Neuronal stem cell (in vitro differentiated cells): ENCODE measurements at regions not wholly inside any gene's neighbourhood (a gene's known extent, or its start where the extent isn't known, plus 50 kb on each side); places are given as distances from the start of the nearest gene placed in this dataset.
"Not testable (repeated sequence)": the region's sequence is repeated elsewhere in the genome, so short reads cannot be mapped to it uniquely, and the experiment has no call there.

Experiments used
- DNase-seq: peaks from one replicate; pipeline ENCODE4 v3.0.0-alpha.2; 2013; ENCODE audit warnings: low spot score
- H2AFZ ChIP-seq: one replicate; pipeline ENCODE4 v1.6.1; 2013; ENCODE audit warnings: mild to moderate bottlenecking, low read length, inconsistent platforms
- H2AK5ac ChIP-seq: 2 replicates; pipeline ENCODE4 v1.6.1; 2013; ENCODE audit warnings: low read depth, mild to moderate bottlenecking, inconsistent platforms, low read length, moderate library complexity, mixed read lengths
- H2BK120ac ChIP-seq: 2 replicates; pipeline ENCODE4 v1.6.1; 2013; ENCODE audit warnings: low read depth, mild to moderate bottlenecking, inconsistent platforms, low read length, moderate library complexity, mixed read lengths
- H2BK12ac ChIP-seq: one replicate; pipeline ENCODE4 v1.6.1; 2013; ENCODE audit warnings: low read length, inconsistent platforms
- H2BK15ac ChIP-seq: 2 replicates; pipeline ENCODE4 v1.6.1; 2013; ENCODE audit warnings: mild to moderate bottlenecking, low read length, inconsistent platforms, mixed read lengths
- H2BK5ac ChIP-seq: one replicate; pipeline ENCODE4 v1.6.1; 2013; ENCODE audit warnings: inconsistent platforms, mild to moderate bottlenecking, low read length, moderate library complexity
- H3K14ac ChIP-seq: one replicate; pipeline ENCODE4 v1.6.1; 2013; ENCODE audit warnings: low read length, inconsistent platforms
- H3K18ac ChIP-seq: 2 replicates; pipeline ENCODE4 v1.6.1; 2013; ENCODE audit warnings: low read length, inconsistent platforms
- H3K23ac ChIP-seq: 2 replicates; pipeline ENCODE4 v1.6.1; 2013; ENCODE audit warnings: low read depth, mild to moderate bottlenecking, mixed read lengths, low read length, inconsistent platforms; ENCODE audit not compliant: poor library complexity
- H3K27ac ChIP-seq: replicated peaks from 3 replicates; pipeline ENCODE4 v1.5.1; 2013; ENCODE audit warnings: low read length, inconsistent platforms
- H3K27me3 ChIP-seq, 3 experiments: 2 replicates each; pipeline ENCODE4 v1.6.1; 2013; ENCODE audit warnings: low read length in 3 of 3, mild to moderate bottlenecking in 2 of 3, inconsistent platforms in 1 of 3, low read depth in 1 of 3, mixed read lengths in 1 of 3, moderate library complexity in 1 of 3; ENCODE audit not compliant: control insufficient read depth in 3 of 3, insufficient read depth in 3 of 3
- H3K36me3 ChIP-seq, 2 donors: replicated peaks in 1 of 2; 2 replicates each; pipeline ENCODE4 v1.6.1; 2013; ENCODE audit warnings: low read length in 2 of 2; ENCODE audit not compliant: control insufficient read depth in 2 of 2, insufficient read depth in 2 of 2
- H3K4ac ChIP-seq: 2 replicates; pipeline ENCODE4 v1.6.1; 2013; ENCODE audit warnings: inconsistent platforms, mild to moderate bottlenecking, low read length, moderate library complexity
- H3K4me1 ChIP-seq, 2 donors: 1 replicate in 1 of 2; 2 replicates in 1 of 2; pipeline ENCODE4 v1.6.1; 2013; ENCODE audit warnings: low read length in 2 of 2, low read depth in 1 of 2; ENCODE audit not compliant: control insufficient read depth in 2 of 2, insufficient read depth in 1 of 2
- H3K4me2 ChIP-seq: one replicate; pipeline ENCODE4 v1.6.1; 2013; ENCODE audit warnings: mild to moderate bottlenecking, low read length, inconsistent platforms; ENCODE audit not compliant: insufficient read depth, poor library complexity, severe bottlenecking
- H3K4me3 ChIP-seq, 2 donors: 2 replicates each; pipeline ENCODE4 v1.5.1; 2013; ENCODE audit warnings: low read length in 2 of 2, mild to moderate bottlenecking in 2 of 2, inconsistent platforms in 1 of 2, moderate library complexity in 1 of 2
- H3K79me1 ChIP-seq: one replicate; pipeline ENCODE4 v1.6.1; 2013; ENCODE audit warnings: low read depth, mild to moderate bottlenecking, inconsistent platforms, low read length, moderate library complexity
- H3K9ac ChIP-seq: one replicate; pipeline ENCODE4 v1.6.1; 2013; ENCODE audit warnings: mild to moderate bottlenecking, low read depth, low read length, inconsistent platforms; ENCODE audit not compliant: poor library complexity
- H3K9me3 ChIP-seq, 2 donors: replicated peaks in 1 of 2; 2 replicates each; pipeline versions ENCODE3 to v1.6.1; 2013; ENCODE audit warnings: low read length in 2 of 2, mild to moderate bottlenecking in 2 of 2, inconsistent platforms in 1 of 2, low read depth in 1 of 2, mixed read lengths in 1 of 2, moderate library complexity in 1 of 2; ENCODE audit not compliant: control insufficient read depth in 2 of 2, insufficient read depth in 1 of 2
- H4K8ac ChIP-seq: one replicate; pipeline ENCODE4 v1.6.1; 2013; ENCODE audit warnings: low read depth, mild to moderate bottlenecking, inconsistent platforms, low read length, moderate library complexity
- H4K91ac ChIP-seq: one replicate; pipeline ENCODE4 v1.6.1; 2013; ENCODE audit warnings: low read length, low read depth, mild to moderate bottlenecking, inconsistent platforms; ENCODE audit not compliant: poor library complexity
- WGBS, 2 donors: extraction: QIAGEN DNeasy Blood & Tissue Kit; methylation state at CpG; one replicate each; pipeline ENCODE4 v1.1.7; 2013; ENCODE audit warnings: missing lambda C conversion rate in 2 of 2, mixed read lengths in 1 of 2; ENCODE audit not compliant: insufficient read length in 2 of 2, insufficient replicate concordance in 1 of 2; ENCODE audit errors: extremely low coverage in 2 of 2; 5-methylcytosine and 5-hydroxymethylcytosine counted together

DNA sequence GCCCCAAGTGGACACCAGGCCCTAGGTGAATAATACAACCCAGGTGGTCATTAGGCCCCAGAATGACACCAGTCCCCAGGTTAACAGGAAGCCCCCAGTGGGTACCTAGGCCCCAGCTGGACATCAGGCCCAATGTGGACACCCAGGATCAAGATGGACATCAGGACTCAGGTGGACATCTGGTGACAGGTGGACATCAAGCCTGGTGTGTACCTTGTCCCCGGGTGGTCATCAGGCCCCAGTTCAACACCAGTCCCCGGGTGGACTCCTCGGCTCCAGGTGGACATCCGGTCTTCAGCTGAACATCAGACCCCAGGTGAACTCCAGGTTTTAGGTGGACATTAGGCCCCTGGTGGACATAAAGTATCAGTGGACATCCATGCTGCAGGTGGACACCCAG is 524.6 kb downstream of the FOXD4L4 start:
- not testable (repeated sequence) for H2BK12ac ChIP-seq, H3K4me2 ChIP-seq, H2AK5ac ChIP-seq, H2BK5ac ChIP-seq, H4K8ac ChIP-seq, H4K91ac ChIP-seq, H3K18ac ChIP-seq, H3K4me1 ChIP-seq, H3K27me3 ChIP-seq, H3K9me3 ChIP-seq, H3K36me3 ChIP-seq, DNase-seq, H2BK15ac ChIP-seq, H3K14ac ChIP-seq, H3K27ac ChIP-seq, H2AFZ ChIP-seq, H3K23ac ChIP-seq, H3K4me3 ChIP-seq, H3K79me1 ChIP-seq, H3K4ac ChIP-seq, H3K9ac ChIP-seq, H2BK120ac ChIP-seq
- WGBS, 2 donors, result no CpG with 5 or more reads among the region's 4 CpGs

- not testable (repeated sequence) for H2BK5ac ChIP-seq, H4K8ac ChIP-seq, DNase-seq, H3K4ac ChIP-seq, H2BK120ac ChIP-seq, H3K27me3 ChIP-seq, H2AFZ ChIP-seq, H2BK15ac ChIP-seq, H3K4me2 ChIP-seq, H3K9ac ChIP-seq, H3K23ac ChIP-seq, H3K27ac ChIP-seq, H2BK12ac ChIP-seq, H3K36me3 ChIP-seq, H3K9me3 ChIP-seq, H3K4me1 ChIP-seq, H4K91ac ChIP-seq, H2AK5ac ChIP-seq, H3K4me3 ChIP-seq, H3K18ac ChIP-seq, H3K79me1 ChIP-seq, H3K14ac ChIP-seq
- no CpG with 5 or more reads among the region's 17 CpGs for WGBS, 2 donors
Measured at GRCh38 chr9:66263621-66264020, 526.7 kb downstream of the FOXD4L4 start.

- not testable (repeated sequence) for H2AK5ac ChIP-seq, H4K8ac ChIP-seq, H3K18ac ChIP-seq, H2BK120ac ChIP-seq, H3K4me1 ChIP-seq, H2AFZ ChIP-seq, DNase-seq, H3K4ac ChIP-seq, H3K14ac ChIP-seq, H3K27ac ChIP-seq, H3K23ac ChIP-seq, H2BK5ac ChIP-seq, H4K91ac ChIP-seq, H3K9me3 ChIP-seq, H3K27me3 ChIP-seq, H3K36me3 ChIP-seq, H2BK15ac ChIP-seq, H3K79me1 ChIP-seq, H2BK12ac ChIP-seq, H3K9ac ChIP-seq, H3K4me3 ChIP-seq, H3K4me2 ChIP-seq
- WGBS, 2 donors, result no CpG with 5 or more reads among the region's 24 CpGs
Measured at GRCh38 chr9:66264786-66265185, 527.8 kb downstream of the FOXD4L4 start.

DNA sequence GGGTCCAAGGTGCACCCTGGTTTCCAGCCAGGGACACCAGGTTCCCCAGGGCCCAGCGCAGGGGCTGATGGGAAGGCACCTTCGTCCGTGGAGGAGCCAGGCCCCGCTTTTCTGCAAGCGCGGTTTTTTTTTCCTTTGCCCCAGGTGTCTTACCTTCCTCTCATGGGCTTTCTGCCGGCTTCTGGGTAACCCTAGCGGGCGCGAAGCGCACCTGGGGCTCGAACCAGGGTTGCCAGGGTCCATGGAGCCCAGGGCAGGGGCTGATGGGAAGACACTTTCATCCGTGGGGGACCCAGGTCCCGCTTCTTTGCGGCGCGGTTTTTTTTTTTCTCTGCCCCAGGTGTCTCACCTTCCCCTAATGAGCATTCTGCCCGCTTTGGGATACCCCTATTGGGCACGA is 529.3 kb downstream of the FOXD4L4 start:
- not testable (repeated sequence) for H3K27me3 ChIP-seq, H2AFZ ChIP-seq, H2BK12ac ChIP-seq, H3K18ac ChIP-seq, H3K23ac ChIP-seq, H4K91ac ChIP-seq, H3K14ac ChIP-seq, H3K27ac ChIP-seq, H2BK120ac ChIP-seq, H3K9me3 ChIP-seq, H3K4me1 ChIP-seq, H2BK15ac ChIP-seq, H2BK5ac ChIP-seq, H3K4me2 ChIP-seq, H2AK5ac ChIP-seq, H3K4me3 ChIP-seq, H3K9ac ChIP-seq, DNase-seq, H4K8ac ChIP-seq, H3K79me1 ChIP-seq, H3K4ac ChIP-seq, H3K36me3 ChIP-seq
- WGBS, 2 donors, result no CpG with 5 or more reads among the region's 19 CpGs
